GM12891 (cell line): ENCODE measurements at regions not wholly inside any gene's neighbourhood (a gene's known extent, or its start where the extent isn't known, plus 50 kb on each side); places are given as distances from the start of the nearest gene placed in this dataset.

Source experiments
- PAX5 ChIP-seq: IDR thresholded peaks from 2 replicates; pipeline ENCODE4 v1.6.1; 2011; ENCODE audit warnings: low read length, moderate library complexity, mild to moderate bottlenecking; ENCODE audit not compliant: insufficient read depth, severe bottlenecking
- POLR2A ChIP-seq: IDR thresholded peaks from 2 replicates; pipeline ENCODE4 v1.6.1; 2011; ENCODE audit warnings: low read depth, low read length, control low read depth
- POLR2AphosphoS5 ChIP-seq: IDR thresholded peaks from 2 replicates; pipeline ENCODE4 v1.6.1; 2011; ENCODE audit warnings: low read depth, low read length, control low read depth
- POU2F2 ChIP-seq: IDR thresholded peaks from 2 replicates; pipeline ENCODE4 v1.6.1; 2011; ENCODE audit warnings: low read depth, mild to moderate bottlenecking, control low read depth, low read length, moderate library complexity
- SPI1 ChIP-seq: IDR thresholded peaks from 2 replicates; pipeline ENCODE4 v1.6.1; 2011; ENCODE audit warnings: low read depth, low read length, control low read depth
- TAF1 ChIP-seq: IDR thresholded peaks from 2 replicates; pipeline ENCODE4 v1.6.1; 2011; ENCODE audit warnings: low read depth, low read length, control low read depth

- TF ChIP-seq POLR2A (no peak), TAF1 (no peak), POLR2AphosphoS5 (no peak), SPI1 (no peak), POU2F2 (no peak), PAX5 (no peak)
Observed at GRCh38 chr2:103818176-103818575, 1035.7 kb upstream of the POU3F3 start.
